ENCODE measurements at regions not wholly inside any gene's neighbourhood (a gene's known extent, or its start where the extent isn't known, plus 50 kb on each side); places are given as distances from the start of the nearest gene placed in this dataset.

DNA sequence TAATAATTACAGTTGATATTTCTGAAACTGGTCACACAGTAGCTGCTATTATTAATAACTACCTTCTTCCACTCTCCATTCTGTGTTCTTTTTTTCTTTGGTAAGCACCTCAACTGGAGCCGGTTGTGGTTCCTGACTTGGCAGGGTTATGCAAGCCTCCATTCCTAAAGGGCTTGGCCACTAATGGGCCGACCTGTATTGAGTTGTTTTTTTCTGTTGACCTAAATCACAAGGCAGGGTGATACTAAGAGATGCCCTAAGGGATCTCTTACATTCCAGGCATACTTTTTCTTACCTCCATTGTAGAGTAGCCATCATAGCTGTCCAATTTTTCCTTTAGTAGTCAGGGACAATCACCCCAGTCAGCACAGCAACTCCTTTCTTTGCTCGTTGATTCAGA is 1295.8 kb upstream of the ADGRL3 start:
- TF ChIP-seq, protein P1, sequence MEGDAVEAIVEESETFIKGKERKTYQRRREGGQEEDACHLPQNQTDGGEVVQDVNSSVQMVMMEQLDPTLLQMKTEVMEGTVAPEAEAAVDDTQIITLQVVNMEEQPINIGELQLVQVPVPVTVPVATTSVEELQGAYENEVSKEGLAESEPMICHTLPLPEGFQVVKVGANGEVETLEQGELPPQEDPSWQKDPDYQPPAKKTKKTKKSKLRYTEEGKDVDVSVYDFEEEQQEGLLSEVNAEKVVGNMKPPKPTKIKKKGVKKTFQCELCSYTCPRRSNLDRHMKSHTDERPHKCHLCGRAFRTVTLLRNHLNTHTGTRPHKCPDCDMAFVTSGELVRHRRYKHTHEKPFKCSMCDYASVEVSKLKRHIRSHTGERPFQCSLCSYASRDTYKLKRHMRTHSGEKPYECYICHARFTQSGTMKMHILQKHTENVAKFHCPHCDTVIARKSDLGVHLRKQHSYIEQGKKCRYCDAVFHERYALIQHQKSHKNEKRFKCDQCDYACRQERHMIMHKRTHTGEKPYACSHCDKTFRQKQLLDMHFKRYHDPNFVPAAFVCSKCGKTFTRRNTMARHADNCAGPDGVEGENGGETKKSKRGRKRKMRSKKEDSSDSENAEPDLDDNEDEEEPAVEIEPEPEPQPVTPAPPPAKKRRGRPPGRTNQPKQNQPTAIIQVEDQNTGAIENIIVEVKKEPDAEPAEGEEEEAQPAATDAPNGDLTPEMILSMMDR (CRISPR knock-in tag; IDR thresholded peaks at IDR 0.05) = no peak
- TF ChIP-seq ZNF446 (CRISPR knock-in tag; IDR thresholded peaks at IDR 0.05) = no peak
- TF ChIP-seq, protein P2, sequence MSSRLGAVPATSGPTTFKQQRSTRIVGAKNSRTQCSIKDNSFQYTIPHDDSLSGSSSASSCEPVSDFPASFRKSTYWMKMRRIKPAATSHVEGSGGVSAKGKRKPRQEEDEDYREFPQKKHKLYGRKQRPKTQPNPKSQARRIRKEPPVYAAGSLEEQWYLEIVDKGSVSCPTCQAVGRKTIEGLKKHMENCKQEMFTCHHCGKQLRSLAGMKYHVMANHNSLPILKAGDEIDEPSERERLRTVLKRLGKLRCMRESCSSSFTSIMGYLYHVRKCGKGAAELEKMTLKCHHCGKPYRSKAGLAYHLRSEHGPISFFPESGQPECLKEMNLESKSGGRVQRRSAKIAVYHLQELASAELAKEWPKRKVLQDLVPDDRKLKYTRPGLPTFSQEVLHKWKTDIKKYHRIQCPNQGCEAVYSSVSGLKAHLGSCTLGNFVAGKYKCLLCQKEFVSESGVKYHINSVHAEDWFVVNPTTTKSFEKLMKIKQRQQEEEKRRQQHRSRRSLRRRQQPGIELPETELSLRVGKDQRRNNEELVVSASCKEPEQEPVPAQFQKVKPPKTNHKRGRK (CRISPR knock-in tag; IDR thresholded peaks at IDR 0.05) = no peak
- TF ChIP-seq EP300 (IDR thresholded peaks at IDR 0.05; ENCODE audit: low read depth in 2 of 2, low read length in 2 of 2) = no peak
- TF ChIP-seq EP300 (CRISPR knock-in tag; IDR thresholded peaks at IDR 0.05; ENCODE audit: borderline replicate concordance) = no peak
- no peak for TF ChIP-seq SRF (IDR thresholded peaks at IDR 0.05; ENCODE audit: low read depth, low read length)
- TF ChIP-seq PHB2 (IDR thresholded peaks at IDR 0.05; ENCODE audit: partially characterized antibody) = no peak
- TF ChIP-seq ARNTL (CRISPR knock-in tag; IDR thresholded peaks at IDR 0.05) = no peak
